NCI-H345 (cell line): ENCODE measurements at regions not wholly inside any gene's neighbourhood (a gene's known extent, or its start where the extent isn't known, plus 50 kb on each side); places are given as distances from the start of the nearest gene placed in this dataset.
A peak's percentile ranks its signal among the peaks of the same experiment; 100 is the strongest.

Experiments used
- DNase-seq: peaks from one replicate; lab custom pipeline; 2025; lab: John Stamatoyannopoulos, UW

- DNase-seq: no peak
These were observed 806.3 kb upstream of the CELF2 start for GRCh38 chr10:10211409-10211808.

- DNase-seq: no peak
These were observed 804.4 kb upstream of the CELF2 start for GRCh38 chr10:10213237-10213636.

GRCh38 chr10:10222304-10222841 lies 795.3 kb upstream of the CELF2 start:
- DNase-seq: no peak

- no peak for DNase-seq
These were observed 794.5 kb upstream of the CELF2 start for GRCh38 chr10:10223131-10223530.

- no peak for DNase-seq
These were observed 792.5 kb upstream of the CELF2 start for GRCh38 chr10:10225136-10225676.

GRCh38 chr10:10233229-10233628 lies 784.4 kb upstream of the CELF2 start:
- no peak for DNase-seq

- no peak for DNase-seq
These were observed 782.7 kb upstream of the CELF2 start for GRCh38 chr10:10235003-10235402.

- DNase-seq: no peak
These were observed 770.1 kb upstream of the CELF2 start for GRCh38 chr10:10247585-10247984.

GRCh38 chr10:10256860-10257259 lies 760.8 kb upstream of the CELF2 start:
- no peak for DNase-seq

GRCh38 chr10:10259013-10259412 lies 758.7 kb upstream of the CELF2 start:
- DNase-seq: no peak

- no peak for DNase-seq
These were observed 747.3 kb upstream of the CELF2 start for GRCh38 chr10:10270126-10271050.

GRCh38 chr10:10271639-10272192 lies 746.0 kb upstream of the CELF2 start:
- DNase-seq: no peak

- DNase-seq: no peak
These were observed 744.0 kb upstream of the CELF2 start for GRCh38 chr10:10273661-10274060.

- no peak for DNase-seq
These were observed 737.8 kb upstream of the CELF2 start for GRCh38 chr10:10279906-10280305.

GRCh38 chr10:10292501-10292900 lies 725.2 kb upstream of the CELF2 start:
- no peak for DNase-seq

- no peak for DNase-seq
These were observed 724.6 kb upstream of the CELF2 start for GRCh38 chr10:10293041-10293440.

- no peak for DNase-seq
These were observed 724.2 kb upstream of the CELF2 start for GRCh38 chr10:10293481-10293951.

GRCh38 chr10:10294184-10294880 lies 723.3 kb upstream of the CELF2 start:
- peak; percentile 35 for DNase-seq

GRCh38 chr10:10294881-10295529 lies 722.7 kb upstream of the CELF2 start:
- peak; percentile 35 for DNase-seq

GRCh38 chr10:10295537-10295936 lies 722.1 kb upstream of the CELF2 start:
- no peak for DNase-seq

GRCh38 chr10:10302689-10303088 lies 715.0 kb upstream of the CELF2 start:
- no peak for DNase-seq

- no peak for DNase-seq
These were observed 710.6 kb upstream of the CELF2 start for GRCh38 chr10:10307036-10307435.
